ENCODE measurements at regions not wholly inside any gene's neighbourhood (a gene's known extent, or its start where the extent isn't known, plus 50 kb on each side); places are given as distances from the start of the nearest gene placed in this dataset.
"Not testable (repeated sequence)": the region's sequence is repeated elsewhere in the genome, so short reads cannot be mapped to it uniquely, and the experiment has no call there.

DNA sequence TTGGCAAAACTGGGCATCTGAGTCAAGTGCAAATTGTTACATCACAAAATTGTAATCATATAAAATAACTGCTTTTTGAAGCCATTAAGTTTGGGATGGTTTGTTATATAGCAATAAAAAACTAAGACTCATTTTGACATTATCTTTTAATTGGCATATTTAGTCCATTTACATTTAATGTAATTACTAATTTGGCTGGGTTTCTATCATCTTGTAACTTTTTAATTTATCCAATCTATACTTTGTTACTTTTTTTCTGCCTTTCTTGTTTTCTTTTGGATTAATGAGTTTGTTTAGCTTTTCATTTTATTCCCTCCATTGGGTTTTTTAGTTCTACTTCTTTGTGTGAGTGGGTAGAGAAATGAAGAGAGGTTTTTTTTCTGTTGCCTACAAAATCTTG, 76.3 kb downstream of the DRAM2 start:
- DNase-seq (ENCODE audit: low spot score), result no peak

DNA sequence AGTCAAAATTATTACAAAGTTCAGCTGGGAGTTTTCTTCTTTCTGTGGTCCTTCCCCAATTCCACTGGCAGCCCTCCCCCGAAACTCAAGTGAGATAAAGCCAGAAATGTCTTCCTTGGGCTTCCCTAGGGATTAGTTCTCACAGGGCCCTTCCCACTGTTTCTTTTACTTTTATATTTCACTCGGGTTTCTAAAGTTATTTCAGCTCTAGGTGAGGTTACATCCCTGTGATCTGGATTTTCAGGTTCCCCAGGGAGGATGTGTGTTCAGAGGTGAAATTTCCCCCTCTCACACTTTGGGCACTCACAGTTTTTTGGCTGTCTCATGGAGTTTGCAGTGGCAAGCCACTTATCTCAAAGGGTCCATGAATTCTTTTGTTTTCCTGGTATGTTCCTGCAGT, 77.3 kb downstream of the DRAM2 start:
- DNase-seq (ENCODE audit: low spot score), result no peak

DNA sequence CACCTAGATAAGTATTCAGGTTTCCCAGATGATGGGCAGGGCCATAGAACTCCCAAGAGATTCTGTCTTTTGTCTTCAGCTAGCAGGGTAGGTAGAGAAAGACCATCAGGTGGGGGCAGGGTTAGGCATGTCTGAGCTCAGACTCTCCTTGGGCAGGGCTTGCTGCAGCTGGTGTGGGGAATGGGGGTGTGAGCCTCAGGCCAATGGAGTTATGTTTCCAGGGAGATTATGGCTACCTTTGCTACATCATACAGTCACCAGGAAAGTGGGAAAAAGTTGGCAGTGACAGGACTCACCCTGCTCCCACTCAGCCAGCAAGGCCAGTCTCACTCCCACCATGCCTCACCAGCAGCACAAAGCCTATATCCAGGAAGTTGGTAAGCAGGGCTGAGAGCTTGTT, 77.8 kb downstream of the DRAM2 start:
- DNase-seq (ENCODE audit: low spot score), result no peak

DNA sequence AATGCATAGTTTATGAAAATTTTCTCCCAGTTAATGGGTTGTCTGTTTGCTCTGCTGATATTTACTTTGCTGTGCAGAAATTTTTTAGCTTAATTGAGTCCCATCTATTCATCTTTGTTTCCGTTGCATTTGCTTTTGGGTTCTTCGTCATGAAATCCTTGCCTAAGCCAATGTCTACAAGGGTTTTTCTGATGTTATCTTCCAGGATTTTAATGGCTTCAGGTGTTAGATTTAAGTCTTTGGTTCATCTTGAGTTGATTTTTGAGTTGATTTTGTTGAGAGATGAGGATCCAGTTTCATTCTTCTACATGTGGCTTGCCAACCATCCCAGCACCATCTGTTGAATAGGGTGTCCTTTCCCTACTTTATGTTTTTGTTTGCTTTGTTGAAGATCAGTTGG, 85.2 kb downstream of the DRAM2 start:
- DNase-seq (ENCODE audit: low spot score), result no peak

DNA sequence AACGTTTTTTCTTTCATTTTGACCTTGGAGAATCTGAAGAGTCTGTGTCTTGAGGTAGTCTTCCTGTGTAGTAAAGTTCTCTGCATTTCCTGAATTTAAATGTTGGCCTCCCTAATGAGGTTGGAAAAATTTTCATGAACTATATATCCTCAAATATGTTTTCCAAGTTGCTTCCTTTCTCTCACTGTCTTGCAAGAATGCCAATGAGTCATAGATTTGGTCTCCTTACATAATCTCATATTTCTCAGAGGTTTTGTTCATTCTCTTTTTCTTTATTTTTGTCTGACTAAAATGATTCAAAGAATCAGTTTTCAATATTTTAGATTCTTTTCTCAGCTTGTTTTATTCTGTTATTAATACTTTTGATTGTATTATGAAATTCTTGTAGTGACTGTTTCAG, 87.6 kb downstream of the DRAM2 start:
- no peak for DNase-seq (ENCODE audit: low spot score)

DNA sequence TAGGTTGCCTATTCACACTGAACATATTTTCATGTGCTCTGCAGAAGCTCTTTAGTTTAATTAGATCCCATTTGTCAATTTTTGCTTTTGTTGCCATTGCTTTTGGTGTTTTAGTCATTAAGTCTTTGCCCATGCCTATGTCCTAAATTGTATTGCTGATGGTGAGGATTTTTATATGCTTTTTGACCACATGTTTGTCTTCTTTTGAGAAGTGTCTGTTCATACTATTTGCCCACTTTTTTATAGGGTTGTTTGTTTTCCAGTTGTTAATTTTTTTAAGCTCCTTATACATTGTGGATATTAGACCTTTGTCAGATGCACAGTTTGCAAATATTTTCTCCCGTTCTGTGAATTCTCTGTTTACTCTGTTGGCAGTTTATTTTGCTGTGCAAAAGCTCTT, 84.5 kb upstream of the LRIF1 start:
- DNase-seq (ENCODE audit: low spot score), result not testable (repeated sequence)

DNA sequence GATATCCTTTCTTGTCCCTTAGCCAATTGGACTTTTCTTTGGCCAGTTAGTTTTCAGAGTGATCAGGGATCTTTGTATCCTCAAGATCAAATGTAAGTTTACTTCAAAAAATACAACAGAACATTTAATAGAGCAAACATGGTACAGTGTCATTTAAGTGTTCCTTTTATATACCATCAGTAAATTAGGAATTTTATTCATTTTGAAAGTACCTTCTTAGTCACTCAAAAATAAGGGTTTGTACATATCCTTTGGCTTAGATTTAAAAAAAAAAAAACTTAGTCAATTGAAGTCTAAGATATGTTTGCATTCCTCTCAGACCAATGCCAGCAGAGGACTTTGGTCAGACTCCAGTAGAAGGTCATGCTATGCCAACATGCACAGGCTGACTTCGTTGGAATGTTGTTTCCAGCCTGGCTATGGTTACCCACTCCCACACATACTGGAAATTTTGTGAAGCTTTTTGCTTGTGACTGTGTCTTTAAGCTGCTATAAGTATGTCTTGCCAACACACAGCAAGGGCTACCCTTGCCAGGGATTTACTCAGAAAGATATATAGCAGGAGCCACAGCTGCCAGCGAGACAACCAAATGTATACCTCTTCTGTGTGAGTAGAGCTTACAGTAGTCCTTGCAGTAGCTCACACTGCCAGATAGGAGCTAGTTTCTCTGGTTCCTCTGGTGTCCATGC, 81.5 kb upstream of the LRIF1 start:
- DNase-seq (ENCODE audit: low spot score), result no peak

DNA sequence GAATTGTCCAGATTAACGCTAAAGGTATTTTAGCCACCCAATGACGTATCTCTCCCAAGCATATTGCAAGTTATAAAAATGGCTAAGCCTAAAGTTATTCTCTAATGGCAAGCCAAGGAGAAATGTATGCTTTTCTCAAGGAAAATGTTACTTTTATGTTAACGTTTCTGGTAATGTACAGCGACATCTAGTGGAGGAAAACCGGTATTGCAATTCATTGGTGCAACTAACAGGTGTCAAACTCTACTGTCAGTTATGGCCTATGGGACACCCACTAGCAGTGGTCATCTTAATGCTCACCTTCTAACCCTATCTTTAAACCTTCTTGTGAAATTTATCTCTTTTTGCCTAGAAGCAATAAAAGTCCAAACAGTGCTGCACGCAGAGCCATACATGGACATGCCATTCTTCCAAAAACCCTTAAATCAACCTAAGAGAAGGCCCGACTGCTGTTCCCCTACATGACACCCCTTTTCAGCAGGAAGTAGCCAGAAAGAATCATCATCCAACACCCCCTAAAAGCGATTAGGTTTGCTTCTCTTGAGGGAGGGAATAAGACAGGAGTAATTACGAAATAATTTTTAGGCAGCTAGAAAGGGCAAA, 68.7 kb upstream of the LRIF1 start:
- peak; percentile 13 for DNase-seq (ENCODE audit: low spot score)

DNA sequence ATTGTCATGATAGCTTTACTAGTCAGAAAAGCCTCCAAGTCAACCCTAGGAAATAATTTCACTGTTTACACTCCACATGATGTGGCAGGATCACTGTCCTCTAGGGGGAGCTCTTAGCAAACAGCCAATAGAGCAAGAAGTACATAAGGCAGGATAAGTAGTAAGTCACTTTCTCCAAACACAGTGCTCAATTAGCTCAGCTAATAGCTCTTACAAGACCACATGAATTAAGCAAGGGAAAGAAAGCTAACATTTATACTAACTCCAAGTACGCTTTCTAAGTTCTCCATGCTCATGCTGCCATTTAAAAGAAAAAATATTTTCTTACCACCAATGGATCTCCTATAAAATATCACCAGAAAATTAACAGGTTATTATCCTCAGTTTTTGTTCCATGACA, 66.9 kb upstream of the LRIF1 start:
- peak; percentile 4 for DNase-seq (ENCODE audit: low spot score)

DNA sequence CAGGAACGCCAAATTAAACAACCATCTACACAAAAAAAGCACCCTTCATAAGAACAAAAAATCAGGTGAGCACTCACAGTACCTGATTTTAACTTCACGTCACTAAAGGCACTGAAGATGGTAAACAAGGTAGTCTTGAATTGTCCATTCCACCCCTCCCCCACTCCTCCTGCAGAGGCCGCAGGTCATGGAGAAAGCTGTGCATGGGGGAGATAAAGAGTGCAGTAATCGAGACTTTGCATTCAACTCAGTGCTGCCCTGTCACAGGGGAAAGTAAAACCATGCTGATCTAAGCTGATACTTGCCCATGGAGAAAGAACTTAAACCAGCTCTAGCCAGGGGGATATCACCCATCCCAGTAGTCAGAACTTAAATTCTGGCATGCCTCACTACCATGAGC, 61.4 kb upstream of the LRIF1 start:
- DNase-seq (ENCODE audit: low spot score), result no peak

DNA sequence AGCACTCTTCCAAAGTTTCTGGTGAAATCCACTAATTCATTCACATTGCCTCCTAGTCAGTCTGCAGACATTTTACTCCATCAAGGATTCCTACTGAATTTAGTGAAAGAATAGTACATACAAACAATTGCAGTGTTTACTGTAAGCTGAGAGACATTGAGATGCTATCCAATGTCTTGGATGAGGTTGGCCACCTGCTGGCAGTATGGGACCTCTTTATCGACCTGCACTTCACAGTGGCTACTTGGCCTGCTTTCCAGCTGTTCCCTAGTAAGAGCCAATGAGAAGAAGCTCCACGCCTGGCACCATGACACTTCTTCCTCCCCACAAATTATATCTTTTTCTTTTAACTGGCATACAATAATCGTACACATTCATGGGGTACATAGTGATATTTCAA, 51.5 kb upstream of the LRIF1 start:
- DNase-seq (ENCODE audit: low spot score), result no peak

Measured in umbilical cord (tissue), 1 donor.